Fibroblast of pulmonary artery (primary cell): ENCODE measurements at regions not wholly inside any gene's neighbourhood (a gene's known extent, or its start where the extent isn't known, plus 50 kb on each side); places are given as distances from the start of the nearest gene placed in this dataset.

Source experiments
- DNase-seq: peaks from one replicate; pipeline ENCODE4 v3.0.0-alpha.2; 2010; ENCODE audit warnings: low read depth
- H3K4me3 ChIP-seq: replicated peaks from 2 replicates; pipeline ENCODE4 v1.5.1; 2011; ENCODE audit warnings: low read depth, mild to moderate bottlenecking, control low read depth, low read length, moderate library complexity
- CTCF ChIP-seq: IDR thresholded peaks from 2 replicates; pipeline ENCODE4 v1.5.1; 2011; ENCODE audit warnings: mild to moderate bottlenecking, control low read depth, low read length, inconsistent platforms; ENCODE audit errors: missing control alignments

- no peak overlapping the region for H3K4me3 ChIP-seq
- no peak for TF ChIP-seq CTCF
- DNase-seq: no peak
Observed at GRCh38 chr11:27287205-27287604, 75.8 kb downstream of the CCDC34 start.

GRCh38 chr11:27285761-27286160 is 77.3 kb downstream of the CCDC34 start:
- TF ChIP-seq CTCF: no peak
- DNase-seq: no peak
- H3K4me3 ChIP-seq: no peak overlapping the region

GRCh38 chr11:27282806-27283205 is 80.2 kb downstream of the CCDC34 start:
- DNase-seq: peak; percentile 40
- TF ChIP-seq CTCF: no peak
- H3K4me3 ChIP-seq: no peak overlapping the region

GRCh38 chr11:27281740-27282590 is 81.0 kb downstream of the CCDC34 start:
- peak; percentile 87 for DNase-seq
- no peak for TF ChIP-seq CTCF
- no peak overlapping the region for H3K4me3 ChIP-seq

- DNase-seq: no peak
- no peak for TF ChIP-seq CTCF
- no peak overlapping the region for H3K4me3 ChIP-seq
Observed at GRCh38 chr11:27281276-27281675, 81.7 kb downstream of the CCDC34 start.

GRCh38 chr11:27280140-27280539 is 82.9 kb downstream of the CCDC34 start:
- DNase-seq: peak; percentile 62
- no peak overlapping the region for H3K4me3 ChIP-seq
- TF ChIP-seq CTCF: no peak

DNA sequence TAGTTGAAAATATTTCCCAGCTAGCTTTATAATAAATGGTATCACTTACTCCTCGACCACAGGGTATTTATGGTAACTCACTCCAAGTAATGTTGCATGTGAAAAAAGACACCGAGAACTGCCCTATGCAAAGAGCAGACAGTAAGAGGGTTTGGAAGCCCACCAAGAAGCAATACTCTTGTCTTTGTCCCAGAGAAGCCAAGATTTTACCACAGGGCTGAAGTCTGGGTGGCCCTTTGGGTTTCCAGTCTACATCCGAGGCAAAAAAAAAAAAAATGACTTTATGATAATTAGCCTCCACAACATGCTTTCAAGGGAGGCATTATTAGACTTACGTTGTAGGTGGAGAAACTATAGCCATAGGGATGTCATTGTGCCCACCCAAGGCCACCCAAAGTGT is 83.6 kb downstream of the CCDC34 start:
- no peak for DNase-seq
- H3K4me3 ChIP-seq: no peak overlapping the region
- no peak for TF ChIP-seq CTCF
